NCI-H345 treated with DMSO at 0.1 percent for 48 hours (cell line): ENCODE measurements at regions not wholly inside any gene's neighbourhood (a gene's known extent, or its start where the extent isn't known, plus 50 kb on each side); places are given as distances from the start of the nearest gene placed in this dataset.

Source experiments
- DNase-seq: peaks from one replicate; lab custom pipeline; 2025; ENCODE audit not compliant: unreplicated experiment; lab: John Stamatoyannopoulos, UW

GRCh38 chr4:3343358-3343757, 50.5 kb downstream of the RGS12 start:
- DNase-seq = no peak

- no peak for DNase-seq
Observed at GRCh38 chr4:3344104-3344503, 51.3 kb downstream of the RGS12 start.

DNA sequence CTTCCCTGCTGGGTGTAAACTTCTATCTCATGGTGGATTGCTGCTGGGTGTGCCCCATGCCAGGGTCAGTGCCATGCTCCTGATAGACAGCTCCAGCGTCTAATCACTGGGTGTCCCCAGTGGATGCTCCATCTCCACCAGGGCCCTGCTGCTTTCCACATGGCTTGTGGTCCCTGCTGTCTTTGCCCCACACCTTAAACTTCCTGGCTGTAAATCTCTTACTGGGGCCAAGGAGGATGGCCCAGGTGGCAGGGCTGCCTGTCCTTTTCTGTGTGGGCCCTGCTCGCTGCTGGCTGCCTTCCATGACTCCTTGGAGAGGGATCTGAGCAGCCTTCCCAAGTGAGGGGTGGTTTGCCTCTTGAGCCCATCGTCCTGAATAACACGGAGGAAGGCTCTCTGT, 51.8 kb downstream of the RGS12 start:
- DNase-seq = no peak

- DNase-seq = no peak
Observed at GRCh38 chr4:3345384-3345783, 52.6 kb downstream of the RGS12 start.

DNA sequence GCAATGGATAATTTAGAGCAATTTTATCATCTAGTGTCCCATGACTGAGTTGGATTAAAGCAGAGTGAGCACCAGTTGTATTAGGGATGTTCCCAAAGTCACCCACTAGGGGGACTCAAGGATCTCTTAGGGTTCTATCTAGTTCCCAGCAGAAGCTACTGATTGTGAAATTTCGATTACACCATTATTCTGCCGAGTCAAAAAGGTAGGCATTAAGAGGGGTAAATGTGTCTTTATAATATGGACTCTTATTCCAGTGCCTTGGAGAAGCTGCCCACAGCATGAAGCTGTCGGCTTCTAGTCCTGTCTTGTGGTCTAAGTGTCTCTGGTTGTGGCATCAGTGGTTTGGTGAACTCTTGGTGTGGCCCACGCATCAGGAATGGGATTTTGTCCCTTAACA, 53.3 kb downstream of the RGS12 start:
- DNase-seq = no peak

DNA sequence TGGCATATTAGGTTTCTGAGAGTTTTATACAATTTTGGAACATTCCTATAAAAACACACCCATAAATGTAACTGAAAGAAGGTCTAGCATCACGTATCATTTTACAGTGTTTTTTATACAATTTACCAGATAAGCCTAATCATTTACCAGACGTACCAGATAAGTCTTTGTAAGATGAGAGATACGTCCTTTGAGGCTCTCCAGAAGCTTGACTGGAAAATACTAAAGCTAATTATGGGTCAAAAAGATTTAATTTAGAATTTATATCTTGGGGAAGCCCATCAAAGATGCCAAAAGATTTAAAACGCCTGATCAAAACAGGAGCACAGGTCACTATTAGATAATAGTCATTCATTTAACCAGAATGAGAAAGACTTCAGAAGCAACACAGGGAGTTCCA, 55.0 kb downstream of the RGS12 start:
- DNase-seq = no peak

DNA sequence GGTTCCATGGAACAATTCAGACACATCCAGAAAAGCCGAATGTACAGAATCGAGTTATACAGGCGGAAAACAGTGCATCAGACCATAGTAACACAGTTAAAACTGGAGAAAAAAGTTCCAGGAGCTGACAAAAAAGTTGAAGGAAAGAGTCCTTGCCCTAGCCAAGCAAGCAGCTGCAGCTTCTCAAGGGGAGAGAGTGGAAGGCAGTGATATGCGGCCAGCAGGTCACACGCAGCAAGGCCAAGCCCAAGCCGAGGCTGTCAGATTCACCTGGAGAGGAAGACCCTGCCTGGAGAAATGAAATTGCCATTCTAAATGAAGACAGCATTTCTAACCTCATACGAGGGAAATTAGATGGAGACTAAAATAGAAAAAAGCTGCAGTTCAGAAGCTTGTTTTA, 55.8 kb downstream of the RGS12 start:
- no peak for DNase-seq

- no peak for DNase-seq
Observed at GRCh38 chr4:3349116-3349515, 56.3 kb downstream of the RGS12 start.

- DNase-seq = no peak
Observed at GRCh38 chr4:3351997-3352396, 59.2 kb downstream of the RGS12 start.

GRCh38 chr4:3352505-3352904, 59.7 kb downstream of the RGS12 start:
- DNase-seq = no peak

DNA sequence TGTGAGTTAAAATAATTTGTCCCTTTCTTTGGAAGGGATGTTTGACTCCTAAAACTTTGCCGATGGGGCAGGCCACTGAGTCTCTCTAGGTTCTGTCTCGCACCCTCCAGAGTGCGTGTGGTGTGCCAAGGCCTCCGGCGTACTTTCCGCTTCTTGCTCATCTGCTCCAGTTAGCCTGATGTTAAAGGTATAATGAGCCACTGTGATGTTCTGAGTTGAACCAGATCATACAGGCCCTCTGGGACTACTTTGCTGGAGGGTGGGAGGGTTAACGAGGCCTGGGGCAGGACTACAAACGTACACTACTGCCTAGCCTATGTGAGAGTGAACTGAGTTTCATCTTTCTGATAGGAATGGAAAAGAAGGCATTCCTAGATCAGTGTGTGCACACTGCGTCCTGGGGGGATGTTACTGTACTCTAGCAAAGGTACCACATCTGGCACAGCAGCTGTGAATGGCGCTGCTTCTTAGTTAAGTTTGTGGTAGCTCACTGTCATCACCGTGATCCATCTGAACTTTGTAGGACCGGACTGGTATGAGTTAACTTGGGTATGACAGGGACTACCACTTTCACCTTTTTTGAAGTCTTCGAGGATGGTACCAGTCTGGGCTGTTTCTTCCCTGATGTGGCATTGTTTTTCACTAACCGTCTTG, 60.2 kb downstream of the RGS12 start:
- DNase-seq = no peak

GRCh38 chr4:3353752-3354454, 61.1 kb downstream of the RGS12 start:
- no peak for DNase-seq

DNA sequence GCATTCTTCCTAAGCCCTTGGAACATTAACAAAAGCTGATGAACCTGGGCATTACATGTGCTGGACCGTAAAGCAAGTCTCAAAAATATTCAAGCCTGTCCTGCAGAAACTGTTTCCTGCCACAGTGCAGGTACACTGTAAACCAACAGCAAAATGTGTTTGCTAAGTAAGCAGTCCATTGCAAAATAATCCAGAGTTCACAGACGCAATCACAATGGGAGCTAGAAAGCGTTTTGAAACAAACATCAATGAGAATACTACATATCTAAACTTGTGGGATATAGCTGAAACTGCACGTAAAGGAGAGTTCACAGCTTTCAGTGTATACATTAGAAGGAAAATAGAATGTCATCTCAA, 61.6 kb downstream of the RGS12 start:
- DNase-seq = no peak

DNA sequence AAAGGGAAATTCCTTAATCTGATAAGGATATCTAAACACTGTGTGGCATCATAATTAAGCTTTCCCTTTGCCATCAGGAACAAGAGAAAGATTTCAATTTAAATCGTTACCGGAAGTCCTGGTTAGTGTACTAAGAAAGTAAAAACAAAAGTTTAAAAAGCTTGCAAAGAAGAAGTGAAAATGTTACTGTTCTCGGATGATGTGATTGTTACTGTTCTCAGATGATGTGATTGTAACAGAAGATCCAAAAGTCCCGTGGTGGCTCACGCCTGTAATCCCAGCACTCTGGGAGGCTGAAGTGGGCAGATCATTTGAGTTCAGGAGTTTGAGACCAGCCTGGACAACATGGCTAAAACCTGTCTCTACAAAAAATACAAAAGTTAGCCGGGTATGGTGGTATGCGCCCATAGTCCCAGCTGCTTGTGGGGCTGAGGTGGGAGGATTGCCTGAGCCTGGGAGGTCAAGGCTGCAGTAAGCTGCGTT, 62.5 kb downstream of the RGS12 start:
- no peak for DNase-seq

DNA sequence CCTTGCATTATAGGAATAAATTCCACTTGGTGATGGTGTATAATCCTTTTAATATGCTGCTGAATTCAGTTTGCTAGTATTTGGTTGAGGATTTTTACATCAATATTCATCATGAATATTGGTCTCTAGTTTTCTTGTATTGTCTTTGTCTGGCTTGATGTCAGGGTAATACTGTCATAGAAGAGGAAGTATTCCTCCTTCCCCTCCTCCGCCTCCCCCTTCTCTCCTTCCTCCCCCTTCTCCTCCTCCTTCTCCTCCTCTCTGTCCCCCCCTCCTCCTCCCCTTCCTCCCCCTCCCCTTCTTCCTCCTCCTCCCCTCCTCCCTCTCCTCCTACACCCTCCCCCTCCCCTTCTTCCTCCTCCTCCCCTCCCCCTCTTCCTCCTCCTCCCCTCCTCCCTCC, 65.8 kb downstream of the RGS12 start:
- DNase-seq = no peak

- DNase-seq = no peak
Observed at GRCh38 chr4:3360777-3361176, 68.0 kb downstream of the RGS12 start.

GRCh38 chr4:3361406-3361805, 68.6 kb downstream of the RGS12 start:
- no peak for DNase-seq

DNA sequence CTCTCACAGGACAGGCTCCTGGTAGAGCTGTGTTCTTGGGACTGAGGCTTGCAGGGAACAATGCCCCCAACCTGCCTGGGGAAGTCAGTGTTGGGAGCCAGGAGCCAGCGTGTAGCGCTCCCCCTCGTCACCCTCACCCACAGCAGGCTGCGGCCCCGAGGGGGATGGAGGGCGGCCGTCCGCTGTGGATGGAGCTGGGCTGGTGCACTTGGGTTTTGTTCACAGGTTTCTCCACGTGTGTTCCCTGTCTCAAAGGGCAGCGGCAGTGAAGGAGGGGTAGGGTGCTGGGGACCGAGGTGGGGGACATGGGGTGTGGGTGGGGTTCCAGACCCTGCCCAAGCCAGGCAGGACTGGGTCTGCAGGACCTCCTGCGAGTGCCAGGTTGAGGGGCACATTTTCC, 69.1 kb downstream of the RGS12 start:
- no peak for DNase-seq

GRCh38 chr4:3362431-3363287, 69.8 kb downstream of the RGS12 start:
- no peak for DNase-seq

DNA sequence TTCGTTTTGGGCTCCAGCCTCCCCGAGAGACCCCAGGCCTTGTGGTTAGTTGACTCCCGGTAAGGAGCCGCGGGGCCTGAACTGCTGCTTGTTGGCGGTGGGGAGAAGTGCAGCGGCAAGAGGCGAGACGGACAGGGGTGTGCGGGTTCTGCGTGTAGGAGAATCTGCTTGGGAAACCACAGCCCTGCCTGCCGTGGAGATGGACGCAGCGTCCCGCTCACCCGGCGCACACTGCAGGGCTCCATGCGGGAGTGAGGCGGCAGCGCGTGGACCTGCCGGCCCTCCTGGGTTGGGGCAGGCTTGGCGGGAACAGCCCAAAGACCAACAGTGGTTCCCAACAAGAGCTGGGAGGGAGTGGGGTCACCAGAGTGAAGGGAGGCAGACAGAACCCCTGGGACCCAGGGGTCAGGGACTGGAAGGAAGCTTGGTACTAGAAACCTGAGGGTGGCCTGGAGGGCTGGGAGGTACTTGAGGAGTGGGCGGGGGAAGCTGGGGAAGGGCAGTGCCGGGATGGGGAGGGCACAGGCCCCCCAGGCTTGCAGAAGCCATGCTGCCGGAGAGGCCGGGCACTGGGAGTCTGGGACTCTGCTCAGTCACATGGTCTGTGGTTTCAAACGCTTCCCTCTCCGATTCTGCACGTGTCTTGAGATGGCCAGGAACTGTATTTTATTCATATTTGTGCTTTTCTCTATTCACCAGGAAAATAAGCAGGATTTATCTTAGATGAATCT, 70.8 kb downstream of the RGS12 start:
- DNase-seq = no peak

- no peak for DNase-seq
Observed at GRCh38 chr4:3364199-3364598, 71.4 kb downstream of the RGS12 start.
